ENCODE measurements at regions not wholly inside any gene's neighbourhood (a gene's known extent, or its start where the extent isn't known, plus 50 kb on each side); places are given as distances from the start of the nearest gene placed in this dataset.

GRCh38 chr3:26171006-26171405 lies 381.1 kb downstream of the OXSM start:
- no peaks in the 10 kb centered on the region for H3K36me3 ChIP-seq (ENCODE audit: control insufficient read depth, insufficient read depth, low read length)
- ChIA-PET POLR2A (no interaction called here), CTCF (ENCODE audit: low intra/inter-chr PET ratio) (no interaction called here)
- TF ChIP-seq SRSF7 (optimal IDR thresholded peaks at IDR 0.05; ENCODE audit: low read depth, low read length) = no peak
- TF ChIP-seq ARID1B (IDR thresholded peaks at IDR 0.05) = no peak
- no peak for TF ChIP-seq MEF2A (IDR thresholded peaks at IDR 0.05; ENCODE audit: control insufficient read depth, low read depth, low read length)
- TF ChIP-seq POLR3A (IDR thresholded peaks at IDR 0.05; ENCODE audit: borderline replicate concordance, extremely low read depth, insufficient read depth, insufficient read length) = no peak
- TF ChIP-seq ATF6 (CRISPR knock-in tag; IDR thresholded peaks at IDR 0.05) = no peak
- TF ChIP-seq POLR3G (IDR thresholded peaks at IDR 0.05; ENCODE audit: extremely low read depth, insufficient read length, insufficient replicate concordance) = no peak
- TF ChIP-seq ETS1 (conservative IDR thresholded peaks at IDR 0.05; ENCODE audit: control insufficient read depth, low read depth, low read length) = no peak
- TF ChIP-seq PHB2 (IDR thresholded peaks at IDR 0.05; ENCODE audit: low read depth) = no peak
- TF ChIP-seq TAF7 (tag; IDR thresholded peaks at IDR 0.05) = no peak
- no peak for TF ChIP-seq ZNF311 (CRISPR knock-in tag; IDR thresholded peaks at IDR 0.05)
- no peak for TF ChIP-seq ZNF184 (CRISPR knock-in tag; IDR thresholded peaks at IDR 0.05)
- no peak for TF ChIP-seq KLF6 (CRISPR knock-in tag; IDR thresholded peaks at IDR 0.05; ENCODE audit: borderline replicate concordance)
- TF ChIP-seq EZH2 (IDR thresholded peaks at IDR 0.05; ENCODE audit: borderline replicate concordance, low read depth, low read length) = no peak
- TF ChIP-seq ZNF134 (CRISPR knock-in tag; conservative IDR thresholded peaks at IDR 0.05) = no peak
- TF ChIP-seq ARID2 (IDR thresholded peaks at IDR 0.05) = no peak
- TF ChIP-seq RBM25 (IDR thresholded peaks at IDR 0.05; ENCODE audit: low read depth, low read length, severe bottlenecking) = no peak
- TF ChIP-seq PHF20 (IDR thresholded peaks at IDR 0.05; ENCODE audit: partially characterized antibody) = no peak
- no peak overlapping the region for H3K9ac ChIP-seq (ENCODE audit: insufficient read depth in 1 of 2, low read depth in 2 of 2, low read length in 2 of 2)
- ATAC-seq (no peak), FAIRE-seq (no peak), DNase-seq (ENCODE audit: extremely low read depth in 1 of 4, low spot score in 3 of 4) (no peak)
- no peaks in the 10 kb centered on the region for H3K27me3 ChIP-seq (ENCODE audit: control insufficient read depth in 2 of 2, insufficient read depth in 2 of 2, low read length in 2 of 2)
- H2AFZ ChIP-seq (ENCODE audit: low read depth, low read length) = no peak overlapping the region
- no peaks in the 10 kb centered on the region for H3K4me1 ChIP-seq (replicated peaks in 1 of 2; ENCODE audit: control insufficient read depth in 2 of 2, insufficient read depth in 2 of 2, low read length in 2 of 2)
- no peaks in the 10 kb centered on the region for H4K20me1 ChIP-seq (replicated peaks; ENCODE audit: control insufficient read depth, insufficient read depth, low read length)
- no peaks in the 10 kb centered on the region for H3K9me1 ChIP-seq (ENCODE audit: control insufficient read depth, insufficient read depth, low read length)
- no peaks in the 10 kb centered on the region; the same call in 1 of the 2 replicates for H3K9me3 ChIP-seq (replicated peaks; ENCODE audit: control insufficient read depth, insufficient read depth, low read depth, low read length)
- intact Hi-C loops (cut with micrococcal nuclease) (no loop called here), in situ Hi-C loops (cut with MboI) (no loop called here)
- no peaks in the 10 kb centered on the region for H3K79me2 ChIP-seq (ENCODE audit: control insufficient read depth, insufficient read depth, low read length)
- H3K4me3 ChIP-seq = no peak overlapping the region
- BruUV-seq (replicated peaks) = no TSS peak
- no peak overlapping the region for H3K4me2 ChIP-seq (ENCODE audit: insufficient read depth, low read length)
- no peak overlapping the region for H3K27ac ChIP-seq (ENCODE audit: extremely low read depth, low read depth, low read length)

Data from K562 (cell line).